Hepatocyte (in vitro differentiated cells): ENCODE measurements at regions not wholly inside any gene's neighbourhood (a gene's known extent, or its start where the extent isn't known, plus 50 kb on each side); places are given as distances from the start of the nearest gene placed in this dataset.

ENCODE experiments used
- DNase-seq: peaks from one replicate; pipeline ENCODE4 v3.0.0-alpha.2; 2016; ENCODE audit warnings: low spot score
- H2AFZ ChIP-seq: fragments of 200-600 bp; sonication (generic); 2 replicates; pipeline ENCODE4 v1.6.0; 2016; ENCODE audit warnings: antibody characterized with exemption, mild to moderate bottlenecking
- H3K27ac ChIP-seq: fragments of 200-600 bp; sonication (generic); 2 replicates; pipeline ENCODE4 v1.5.1; 2016; ENCODE audit warnings: mild to moderate bottlenecking
- H3K27me3 ChIP-seq: fragments of 200-600 bp; sonication (generic); 2 replicates; pipeline ENCODE4 v1.6.1; 2016
- H3K36me3 ChIP-seq: fragments of 200-600 bp; sonication (generic); replicated peaks from 2 replicates; pipeline ENCODE4 v1.5.1; 2016; ENCODE audit warnings: low read depth; ENCODE audit not compliant: insufficient read depth
- H3K4me1 ChIP-seq: fragments of 200-600 bp; sonication (generic); 2 replicates; pipeline ENCODE4 v1.5.1; 2016; ENCODE audit warnings: mild to moderate bottlenecking, moderate library complexity; ENCODE audit not compliant: insufficient read depth
- H3K4me2 ChIP-seq: fragments of 200-600 bp; sonication (generic); 2 replicates; pipeline ENCODE4 v1.6.0; 2016
- H3K4me3 ChIP-seq: fragments of 200-600 bp; sonication (generic); 2 replicates; pipeline ENCODE4 v1.5.1; 2016; ENCODE audit warnings: mild to moderate bottlenecking
- H3K79me2 ChIP-seq: fragments of 200-600 bp; sonication (generic); 2 replicates; pipeline ENCODE4 v1.6.0; 2017; ENCODE audit warnings: mild to moderate bottlenecking
- H3K9me2 ChIP-seq: fragments of 200-600 bp; sonication (generic); replicated peaks from 2 replicates; pipeline ENCODE4 v1.6.0; 2017; ENCODE audit warnings: mild to moderate bottlenecking; ENCODE audit not compliant: insufficient read depth
- H3K9me3 ChIP-seq: fragments of 200-600 bp; sonication (generic); 2 replicates; pipeline ENCODE4 v1.5.1; 2016; ENCODE audit warnings: low read depth, mild to moderate bottlenecking
- H4K20me1 ChIP-seq: fragments of 200-600 bp; sonication (generic); 2 replicates; pipeline ENCODE4 v1.6.0; 2016; ENCODE audit warnings: mild to moderate bottlenecking; ENCODE audit not compliant: insufficient read depth, poor library complexity, severe bottlenecking
- EZH2 ChIP-seq: fragments of 200-600 bp; sonication (generic); IDR thresholded peaks from 2 replicates; pipeline ENCODE4 v1.6.1; 2016; ENCODE audit warnings: antibody characterized with exemption, mild to moderate bottlenecking, borderline replicate concordance
- EZH2phosphoT487 ChIP-seq: fragments of 200-600 bp; sonication (generic); IDR thresholded peaks from one replicate; pipeline ENCODE4 v1.6.1; 2018; ENCODE audit warnings: antibody characterized with exemption, mild to moderate bottlenecking, low read depth, moderate library complexity; ENCODE audit not compliant: unreplicated experiment, severe bottlenecking
- WGBS: methylation state at CpG from one replicate; pipeline ENCODE4 v1.1.6; 2016; ENCODE audit warnings: low lambda C conversion rate; ENCODE audit errors: missing lambda C conversion rate; 5-methylcytosine and 5-hydroxymethylcytosine counted together
- TF ChIP-seq, protein P1 (sequence below): fragments of 200-600 bp; sonication (generic); IDR thresholded peaks from 2 replicates; pipeline ENCODE4 v1.5.1; 2016; ENCODE audit warnings: antibody characterized with exemption, mild to moderate bottlenecking; ENCODE audit not compliant: poor library complexity

GRCh38 chr6:50958148-50958697, 139.6 kb downstream of the TFAP2B start:
- Histone ChIP-seq H3K4me3 (no peak overlapping the region), H3K4me2 (no peak overlapping the region), H3K27me3 (peaks cover 3% of the 10 kb centered on the region), H3K4me1 (no peaks in the 10 kb centered on the region), H3K9me3 (no peaks in the 10 kb centered on the region), H2AFZ (no peak overlapping the region), H4K20me1 (no peaks in the 10 kb centered on the region), H3K79me2 (no peaks in the 10 kb centered on the region), H3K36me3 (no peaks in the 10 kb centered on the region), H3K27ac (no peak overlapping the region), H3K9me2 (no peaks in the 10 kb centered on the region)
- DNase-seq, result no peak
- 78% methylated on average over 1 of the region's 1 CpG for WGBS
- TF ChIP-seq, protein P1, sequence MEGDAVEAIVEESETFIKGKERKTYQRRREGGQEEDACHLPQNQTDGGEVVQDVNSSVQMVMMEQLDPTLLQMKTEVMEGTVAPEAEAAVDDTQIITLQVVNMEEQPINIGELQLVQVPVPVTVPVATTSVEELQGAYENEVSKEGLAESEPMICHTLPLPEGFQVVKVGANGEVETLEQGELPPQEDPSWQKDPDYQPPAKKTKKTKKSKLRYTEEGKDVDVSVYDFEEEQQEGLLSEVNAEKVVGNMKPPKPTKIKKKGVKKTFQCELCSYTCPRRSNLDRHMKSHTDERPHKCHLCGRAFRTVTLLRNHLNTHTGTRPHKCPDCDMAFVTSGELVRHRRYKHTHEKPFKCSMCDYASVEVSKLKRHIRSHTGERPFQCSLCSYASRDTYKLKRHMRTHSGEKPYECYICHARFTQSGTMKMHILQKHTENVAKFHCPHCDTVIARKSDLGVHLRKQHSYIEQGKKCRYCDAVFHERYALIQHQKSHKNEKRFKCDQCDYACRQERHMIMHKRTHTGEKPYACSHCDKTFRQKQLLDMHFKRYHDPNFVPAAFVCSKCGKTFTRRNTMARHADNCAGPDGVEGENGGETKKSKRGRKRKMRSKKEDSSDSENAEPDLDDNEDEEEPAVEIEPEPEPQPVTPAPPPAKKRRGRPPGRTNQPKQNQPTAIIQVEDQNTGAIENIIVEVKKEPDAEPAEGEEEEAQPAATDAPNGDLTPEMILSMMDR, result no peak
- TF ChIP-seq EZH2 (no peak), EZH2phosphoT487 (no peak)

- H3K4me2 ChIP-seq, result no peak overlapping the region
- peaks cover 3% of the 10 kb centered on the region for H3K27me3 ChIP-seq
- no peaks in the 10 kb centered on the region for H4K20me1 ChIP-seq
- H3K4me3 ChIP-seq, result no peak overlapping the region
- no peaks in the 10 kb centered on the region for H3K9me2 ChIP-seq
- H2AFZ ChIP-seq, result no peak overlapping the region
- no peaks in the 10 kb centered on the region for H3K36me3 ChIP-seq
- no peaks in the 10 kb centered on the region for H3K79me2 ChIP-seq
- H3K27ac ChIP-seq, result no peak overlapping the region
- WGBS, result 79% methylated on average over 4 of the region's 4 CpGs
- H3K9me3 ChIP-seq, result no peaks in the 10 kb centered on the region
- DNase-seq, result no peak
- H3K4me1 ChIP-seq, result no peaks in the 10 kb centered on the region
- TF ChIP-seq EZH2 (no peak), EZH2phosphoT487 (no peak)
- TF ChIP-seq, protein P1, result no peak
Observed at GRCh38 chr6:50959081-50959641, 140.5 kb downstream of the TFAP2B start.

DNA sequence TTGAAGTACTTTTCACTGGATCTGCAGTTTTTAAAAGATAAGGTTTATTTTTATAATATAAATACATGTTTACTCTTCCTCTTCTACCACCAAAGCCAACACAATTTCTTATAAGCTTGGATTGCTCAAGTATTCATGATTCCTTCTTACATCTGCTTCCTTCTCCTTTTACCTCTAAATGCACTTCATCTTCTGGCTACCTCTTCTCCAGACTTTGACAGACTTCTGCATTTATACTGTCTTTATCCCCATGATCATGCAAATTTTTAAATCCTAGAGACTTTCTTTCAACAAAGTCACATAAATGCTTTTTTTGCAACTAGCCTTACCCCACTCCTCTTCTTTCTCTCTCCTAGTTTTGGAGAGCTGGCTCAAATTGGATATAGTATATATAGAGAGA, 142.9 kb downstream of the TFAP2B start:
- Histone ChIP-seq H3K36me3 (no peaks in the 10 kb centered on the region), H3K9me3 (no peaks in the 10 kb centered on the region), H3K4me1 (no peaks in the 10 kb centered on the region), H3K9me2 (no peaks in the 10 kb centered on the region), H4K20me1 (no peaks in the 10 kb centered on the region), H3K4me3 (no peak overlapping the region), H3K27ac (no peak overlapping the region), H3K27me3 (peaks cover 3% of the 10 kb centered on the region), H3K4me2 (no peak overlapping the region), H2AFZ (no peak overlapping the region), H3K79me2 (no peaks in the 10 kb centered on the region)
- DNase-seq, result no peak
- TF ChIP-seq, protein P1, result no peak
